NCI-H1105 treated with DMSO at 0.1 percent for 48 hours (cell line): ENCODE measurements at regions not wholly inside any gene's neighbourhood (a gene's known extent, or its start where the extent isn't known, plus 50 kb on each side); places are given as distances from the start of the nearest gene placed in this dataset.

Experiments
- DNase-seq: peaks from one replicate; lab custom pipeline; 2025; lab: John Stamatoyannopoulos, UW

GRCh38 chr17:71975331-71975801 lies 145.5 kb upstream of the SOX9 start:
- DNase-seq = no peak

GRCh38 chr17:71976011-71976649 lies 144.7 kb upstream of the SOX9 start:
- no peak for DNase-seq

GRCh38 chr17:71978435-71978834 lies 142.4 kb upstream of the SOX9 start:
- DNase-seq = no peak

GRCh38 chr17:71980171-71980570 lies 140.6 kb upstream of the SOX9 start:
- no peak for DNase-seq

GRCh38 chr17:71983828-71984227 lies 137.0 kb upstream of the SOX9 start:
- DNase-seq = no peak

GRCh38 chr17:71985111-71986039 lies 135.4 kb upstream of the SOX9 start:
- no peak for DNase-seq

GRCh38 chr17:71986886-71987285 lies 133.9 kb upstream of the SOX9 start:
- DNase-seq = no peak

- DNase-seq = no peak
Observed at GRCh38 chr17:71987634-71988033, 133.2 kb upstream of the SOX9 start.

GRCh38 chr17:71989117-71989516 lies 131.7 kb upstream of the SOX9 start:
- no peak for DNase-seq

- DNase-seq = no peak
Observed at GRCh38 chr17:71993363-71993762, 127.5 kb upstream of the SOX9 start.

GRCh38 chr17:71995590-71995989 lies 125.2 kb upstream of the SOX9 start:
- no peak for DNase-seq

- no peak for DNase-seq
Observed at GRCh38 chr17:72004011-72004427, 116.8 kb upstream of the SOX9 start.

- no peak for DNase-seq
Observed at GRCh38 chr17:72004611-72005331, 116.0 kb upstream of the SOX9 start.

GRCh38 chr17:72005332-72006163 lies 115.3 kb upstream of the SOX9 start:
- DNase-seq = no peak

GRCh38 chr17:72008236-72008876 lies 112.5 kb upstream of the SOX9 start:
- no peak for DNase-seq

- no peak for DNase-seq
Observed at GRCh38 chr17:72011561-72011960, 109.3 kb upstream of the SOX9 start.

GRCh38 chr17:72021417-72022041 lies 99.3 kb upstream of the SOX9 start:
- no peak for DNase-seq

- no peak for DNase-seq
Observed at GRCh38 chr17:72022328-72023275, 98.2 kb upstream of the SOX9 start.

- DNase-seq = no peak
Observed at GRCh38 chr17:72024457-72024856, 96.4 kb upstream of the SOX9 start.

GRCh38 chr17:72025113-72025512 lies 95.7 kb upstream of the SOX9 start:
- no peak for DNase-seq
